BE2C (cell line): ENCODE measurements at regions not wholly inside any gene's neighbourhood (a gene's known extent, or its start where the extent isn't known, plus 50 kb on each side); places are given as distances from the start of the nearest gene placed in this dataset.

Experiments used
- DNase-seq: peaks from one replicate; pipeline ENCODE4 v3.0.0-alpha.2; 2020
- H3K27me3 ChIP-seq: fragments of 250-450 bp; sonication (Bioruptor Pico); 2 replicates; pipeline ENCODE4 v1.5.1; 2020; ENCODE audit warnings: mild to moderate bottlenecking
- H3K36me3 ChIP-seq: fragments of 250-450 bp; sonication (Bioruptor Pico); 2 replicates; pipeline ENCODE4 v1.5.1; 2020; ENCODE audit warnings: mild to moderate bottlenecking
- H3K4me1 ChIP-seq: fragments of 250-450 bp; sonication (Bioruptor Pico); 2 replicates; pipeline ENCODE4 v1.5.1; 2020
- H3K4me3 ChIP-seq: 2 replicates; pipeline ENCODE4 v1.5.1; 2011; ENCODE audit warnings: low read depth, low read length
- H3K9me3 ChIP-seq: fragments of 250-450 bp; sonication (Bioruptor Pico); 2 replicates; pipeline ENCODE4 v1.5.1; 2020
- CTCF ChIP-seq: IDR thresholded peaks from 2 replicates; pipeline ENCODE4 v1.5.1; 2012; ENCODE audit warnings: mild to moderate bottlenecking, low read depth, low read length

GRCh38 chr1:209375097-209375496, 208.4 kb upstream of the CAMK1G start:
- Histone ChIP-seq H3K4me1 (no peaks in the 10 kb centered on the region), H3K27me3 (no peaks in the 10 kb centered on the region), H3K36me3 (no peaks in the 10 kb centered on the region), H3K4me3 (no peak overlapping the region), H3K9me3 (no peaks in the 10 kb centered on the region; the same call in 1 of the 2 replicates)
- no peak for DNase-seq
- no peak for TF ChIP-seq CTCF

GRCh38 chr1:209375671-209376365, 207.7 kb upstream of the CAMK1G start:
- no peak for DNase-seq
- H3K4me3 ChIP-seq = no peak overlapping the region
- TF ChIP-seq CTCF = no peak
- no peaks in the 10 kb centered on the region for H3K27me3 ChIP-seq
- H3K9me3 ChIP-seq = no peaks in the 10 kb centered on the region; the same call in 1 of the 2 replicates
- no peaks in the 10 kb centered on the region for H3K4me1 ChIP-seq
- no peaks in the 10 kb centered on the region for H3K36me3 ChIP-seq

- no peaks in the 10 kb centered on the region for H3K27me3 ChIP-seq
- DNase-seq = no peak
- TF ChIP-seq CTCF = no peak
- no peaks in the 10 kb centered on the region; the same call in 1 of the 2 replicates for H3K9me3 ChIP-seq
- H3K36me3 ChIP-seq = no peaks in the 10 kb centered on the region
- no peaks in the 10 kb centered on the region for H3K4me1 ChIP-seq
- no peak overlapping the region for H3K4me3 ChIP-seq
These were observed 206.7 kb upstream of the CAMK1G start for GRCh38 chr1:209376774-209377173.

GRCh38 chr1:209377995-209378394, 205.5 kb upstream of the CAMK1G start:
- DNase-seq = no peak
- no peaks in the 10 kb centered on the region for H3K36me3 ChIP-seq
- TF ChIP-seq CTCF = no peak
- H3K4me1 ChIP-seq = no peaks in the 10 kb centered on the region
- H3K4me3 ChIP-seq = no peak overlapping the region
- H3K27me3 ChIP-seq = no peaks in the 10 kb centered on the region
- H3K9me3 ChIP-seq = no peaks in the 10 kb centered on the region; the same call in 1 of the 2 replicates

GRCh38 chr1:209379280-209379679, 204.2 kb upstream of the CAMK1G start:
- no peak for TF ChIP-seq CTCF
- no peaks in the 10 kb centered on the region for H3K27me3 ChIP-seq
- DNase-seq = no peak
- H3K9me3 ChIP-seq = no peaks in the 10 kb centered on the region; the same call in 1 of the 2 replicates
- H3K4me3 ChIP-seq = no peak overlapping the region
- no peaks in the 10 kb centered on the region for H3K4me1 ChIP-seq
- H3K36me3 ChIP-seq = no peaks in the 10 kb centered on the region

GRCh38 chr1:209380420-209380819, 203.1 kb upstream of the CAMK1G start:
- H3K4me1 ChIP-seq = no peaks in the 10 kb centered on the region
- no peaks in the 10 kb centered on the region for H3K36me3 ChIP-seq
- H3K27me3 ChIP-seq = no peaks in the 10 kb centered on the region
- TF ChIP-seq CTCF = no peak
- no peak for DNase-seq
- no peaks in the 10 kb centered on the region; the same call in 1 of the 2 replicates for H3K9me3 ChIP-seq
- no peak overlapping the region for H3K4me3 ChIP-seq
